ENCODE measurements at regions not wholly inside any gene's neighbourhood (a gene's known extent, or its start where the extent isn't known, plus 50 kb on each side); places are given as distances from the start of the nearest gene placed in this dataset.

DNA sequence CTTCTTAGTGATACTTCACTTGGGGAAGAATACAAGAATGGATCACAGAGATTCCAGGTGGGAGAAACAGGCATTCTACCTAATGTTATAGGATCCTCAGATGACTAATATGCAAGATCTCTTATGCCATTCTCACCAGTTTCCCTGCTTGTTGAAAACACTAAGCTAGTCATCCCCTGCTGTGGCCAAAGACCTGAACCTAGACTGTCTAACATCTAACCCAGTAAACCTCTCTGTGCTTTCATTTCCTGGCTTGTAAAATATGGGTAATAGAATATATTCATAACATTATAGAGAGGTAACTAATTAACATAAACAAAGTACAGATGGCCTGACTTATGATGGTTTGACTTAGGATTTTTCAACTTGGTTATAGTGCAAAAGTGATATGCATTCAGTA lies 776.3 kb downstream of the TUSC7 start:
- no peak overlapping the region for H3K4me3 Mint-ChIP-seq
- no peaks in the 10 kb centered on the region for H3K4me1 Mint-ChIP-seq (ENCODE audit: low read depth)
- no peaks in the 10 kb centered on the region for H3K36me3 Mint-ChIP-seq (ENCODE audit: low read depth)
- TF ChIP-seq, protein P1, sequence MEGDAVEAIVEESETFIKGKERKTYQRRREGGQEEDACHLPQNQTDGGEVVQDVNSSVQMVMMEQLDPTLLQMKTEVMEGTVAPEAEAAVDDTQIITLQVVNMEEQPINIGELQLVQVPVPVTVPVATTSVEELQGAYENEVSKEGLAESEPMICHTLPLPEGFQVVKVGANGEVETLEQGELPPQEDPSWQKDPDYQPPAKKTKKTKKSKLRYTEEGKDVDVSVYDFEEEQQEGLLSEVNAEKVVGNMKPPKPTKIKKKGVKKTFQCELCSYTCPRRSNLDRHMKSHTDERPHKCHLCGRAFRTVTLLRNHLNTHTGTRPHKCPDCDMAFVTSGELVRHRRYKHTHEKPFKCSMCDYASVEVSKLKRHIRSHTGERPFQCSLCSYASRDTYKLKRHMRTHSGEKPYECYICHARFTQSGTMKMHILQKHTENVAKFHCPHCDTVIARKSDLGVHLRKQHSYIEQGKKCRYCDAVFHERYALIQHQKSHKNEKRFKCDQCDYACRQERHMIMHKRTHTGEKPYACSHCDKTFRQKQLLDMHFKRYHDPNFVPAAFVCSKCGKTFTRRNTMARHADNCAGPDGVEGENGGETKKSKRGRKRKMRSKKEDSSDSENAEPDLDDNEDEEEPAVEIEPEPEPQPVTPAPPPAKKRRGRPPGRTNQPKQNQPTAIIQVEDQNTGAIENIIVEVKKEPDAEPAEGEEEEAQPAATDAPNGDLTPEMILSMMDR (IDR thresholded peaks at IDR 0.05), result no peak
- H3K27ac Mint-ChIP-seq, result no peak overlapping the region
- DNase-seq, result no peak
- H3K9me3 Mint-ChIP-seq, result peaks cover 38% of the 10 kb centered on the region
- no peaks in the 10 kb centered on the region; the same call in 1 of the 2 replicates for H3K27me3 Mint-ChIP-seq (ENCODE audit: insufficient read depth)

DNA sequence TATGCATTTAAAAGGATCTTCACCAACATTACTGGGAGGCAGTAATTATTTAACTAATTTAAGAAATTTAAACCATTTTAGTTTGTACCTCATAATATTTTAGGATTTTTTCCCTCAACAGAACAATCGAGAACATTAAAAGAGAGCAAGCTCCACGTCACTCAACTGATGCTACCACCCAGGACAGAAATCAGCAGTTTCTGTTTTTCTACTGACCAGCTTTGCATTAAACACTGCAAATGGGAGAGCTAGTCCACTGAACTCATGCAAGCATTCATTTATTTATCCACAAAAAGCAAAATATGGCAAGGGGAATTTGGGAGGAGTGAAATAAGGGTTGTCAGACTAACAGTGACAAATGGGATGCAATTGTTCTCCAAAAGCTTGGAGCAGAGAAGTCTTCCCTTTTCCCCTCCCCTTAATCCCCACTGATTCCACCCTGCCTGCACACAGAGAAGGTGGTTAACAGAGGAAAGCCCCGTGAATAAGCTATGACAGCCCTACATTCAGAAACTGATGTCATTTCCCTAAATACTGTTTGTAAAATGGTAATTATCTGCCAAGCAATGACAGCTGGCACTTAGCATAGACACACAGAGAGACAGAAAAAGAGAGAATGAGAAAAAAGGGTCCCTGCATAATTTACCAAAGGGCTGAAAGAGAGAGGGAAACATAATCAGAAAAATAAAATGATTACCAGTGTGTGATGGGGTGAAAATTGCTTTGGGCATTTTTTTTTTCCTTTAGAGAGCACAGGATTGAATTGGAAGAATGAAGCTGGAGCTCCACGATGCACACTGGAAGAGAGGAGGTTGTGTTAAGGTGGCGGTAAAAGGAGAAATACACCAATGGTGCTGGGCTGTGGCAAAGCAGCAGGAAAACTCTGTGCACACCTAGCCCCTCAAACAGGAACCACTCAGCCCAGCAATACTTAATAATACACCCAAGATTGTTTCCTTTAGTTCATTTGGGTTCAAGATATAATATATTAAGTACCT lies 777.4 kb downstream of the TUSC7 start:
- Mint-ChIP-seq H3K4me3 (no peak overlapping the region), H3K4me1 (ENCODE audit: low read depth) (no peaks in the 10 kb centered on the region), H3K27me3 (ENCODE audit: insufficient read depth) (no peaks in the 10 kb centered on the region; the same call in 1 of the 2 replicates), H3K9me3 (peaks cover 32% of the 10 kb centered on the region), H3K27ac (no peak overlapping the region), H3K36me3 (ENCODE audit: low read depth) (no peaks in the 10 kb centered on the region)
- DNase-seq, result no peak
- TF ChIP-seq, protein P1 (IDR thresholded peaks at IDR 0.05), result no peak

DNA sequence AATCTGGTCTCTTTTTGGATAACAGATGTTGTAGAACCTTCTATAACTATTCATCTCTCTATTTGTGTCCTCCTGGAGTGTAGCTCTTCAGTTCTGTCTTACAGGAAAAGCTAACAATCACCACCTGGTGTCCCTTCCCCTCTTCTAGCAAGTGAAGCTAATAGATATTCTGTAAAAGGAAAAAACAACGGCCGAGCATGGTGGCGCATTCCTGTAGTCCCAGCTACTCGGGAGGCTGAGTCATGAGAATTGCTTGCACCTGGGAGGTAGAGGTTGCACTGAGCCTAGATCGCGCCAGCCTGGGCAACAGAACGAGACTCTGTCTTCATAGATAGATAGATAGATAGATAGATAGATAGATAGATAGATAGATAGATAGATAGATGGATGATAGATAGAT lies 779.4 kb downstream of the TUSC7 start:
- TF ChIP-seq, protein P1 (IDR thresholded peaks at IDR 0.05), result no peak
- H3K27ac Mint-ChIP-seq, result no peak overlapping the region
- H3K9me3 Mint-ChIP-seq, result peaks cover 35% of the 10 kb centered on the region
- DNase-seq, result no peak
- no peaks in the 10 kb centered on the region for H3K36me3 Mint-ChIP-seq (ENCODE audit: low read depth)
- H3K27me3 Mint-ChIP-seq (ENCODE audit: insufficient read depth), result no peaks in the 10 kb centered on the region
- no peak overlapping the region for H3K4me3 Mint-ChIP-seq
- H3K4me1 Mint-ChIP-seq (ENCODE audit: low read depth), result no peaks in the 10 kb centered on the region

- Mint-ChIP-seq H3K9me3 (peaks cover 31% of the 10 kb centered on the region; the same call in 1 of the 2 replicates), H3K4me3 (no peak overlapping the region), H3K27me3 (ENCODE audit: insufficient read depth) (no peaks in the 10 kb centered on the region), H3K36me3 (ENCODE audit: low read depth) (no peaks in the 10 kb centered on the region), H3K4me1 (ENCODE audit: low read depth) (no peaks in the 10 kb centered on the region), H3K27ac (no peak overlapping the region)
- no peak for DNase-seq
- TF ChIP-seq, protein P1 (IDR thresholded peaks at IDR 0.05), result no peak
Observed at GRCh38 chr3:117489663-117490079, 780.1 kb downstream of the TUSC7 start.

- Mint-ChIP-seq H3K27me3 (ENCODE audit: insufficient read depth) (no peaks in the 10 kb centered on the region), H3K27ac (no peak overlapping the region), H3K9me3 (peaks cover 31% of the 10 kb centered on the region; the same call in 1 of the 2 replicates), H3K4me3 (no peak overlapping the region), H3K36me3 (ENCODE audit: low read depth) (no peaks in the 10 kb centered on the region), H3K4me1 (ENCODE audit: low read depth) (no peaks in the 10 kb centered on the region)
- TF ChIP-seq, protein P1 (IDR thresholded peaks at IDR 0.05), result no peak
- DNase-seq, result no peak
Observed at GRCh38 chr3:117490716-117491115, 781.1 kb downstream of the TUSC7 start.
